ENCODE measurements at regions not wholly inside any gene's neighbourhood (a gene's known extent, or its start where the extent isn't known, plus 50 kb on each side); places are given as distances from the start of the nearest gene placed in this dataset.

DNA sequence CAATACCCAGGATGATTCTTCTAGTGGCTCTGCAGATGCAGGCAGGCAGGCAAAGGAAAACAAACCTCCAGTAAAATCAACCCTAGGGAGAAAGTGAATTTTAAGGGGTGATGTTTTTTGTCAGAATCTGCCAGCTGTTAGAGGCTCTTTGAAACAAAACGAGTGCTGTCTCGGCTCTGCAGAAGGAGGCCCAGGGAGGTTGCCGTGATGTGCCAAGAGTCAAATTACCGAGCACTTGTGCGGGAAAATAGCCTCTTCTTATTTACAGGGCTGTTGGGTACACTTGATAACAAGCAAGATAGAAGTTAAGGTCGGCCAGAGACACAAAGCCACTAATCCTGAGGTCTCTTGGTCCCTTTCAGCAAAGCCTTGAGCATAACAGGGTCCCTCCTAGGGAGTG, 68.9 kb upstream of the EEF2KMT start:
- WGBS, 2 experiments (ENCODE audit: extremely low coverage in 2 of 2, insufficient read length in 1 of 2), result no CpG with 5 or more reads among the region's 6 CpGs
- no peak overlapping the region for H3K14ac ChIP-seq (replicated peaks; ENCODE audit: low read depth, low read length)

More for the DNA sequence above, 68.9 kb upstream of the EEF2KMT start:
- Histone ChIP-seq H3K27ac (ENCODE audit: insufficient read depth, low read length) (no peak overlapping the region), H2BK120ac (ENCODE audit: low read depth, low read length) (no peak overlapping the region), H3K4ac (ENCODE audit: low read depth, low read length) (no peak overlapping the region), H2AFZ (replicated peaks; ENCODE audit: low read length, poor library complexity) (no peak overlapping the region), H4K91ac (ENCODE audit: insufficient read depth, low read depth, low read length) (no peak overlapping the region), H2AK5ac (ENCODE audit: low read depth, low read length) (no peak overlapping the region), H3K36me3 (ENCODE audit: control insufficient read depth, insufficient read depth, low read length) (no peaks in the 10 kb centered on the region), H3K9me3 (ENCODE audit: control insufficient read depth, insufficient read depth, low read length) (peaks cover 2% of the 10 kb centered on the region; the same call in 1 of the 2 replicates), H2BK20ac (ENCODE audit: low read depth, low read length) (no peak overlapping the region), H3K9me1 (ENCODE audit: insufficient read depth, low read length) (no peaks in the 10 kb centered on the region), H2BK5ac (ENCODE audit: low read depth, low read length, poor library complexity, severe bottlenecking) (no peak overlapping the region), H3K4me2 (ENCODE audit: low read depth, low read length) (no peak overlapping the region), H4K5ac (ENCODE audit: low read depth, low read length) (no peak overlapping the region), H3K79me1 (ENCODE audit: low read depth in 1 of 2, low read length in 2 of 2) (no peaks in the 10 kb centered on the region), H3K56ac (ENCODE audit: extremely low read depth, insufficient read depth, low read length) (no peak overlapping the region), H3K4me3 (ENCODE audit: insufficient read depth, low read depth, low read length) (no peak overlapping the region), H3K9ac (ENCODE audit: low read depth, low read length) (no peak overlapping the region), H3K27me3 (ENCODE audit: control insufficient read depth, insufficient read depth, low read length) (no peaks in the 10 kb centered on the region), H2BK15ac (ENCODE audit: low read depth, low read length) (no peak overlapping the region), H2AK9ac (replicated peaks; ENCODE audit: low read depth, low read length, poor library complexity) (no peak overlapping the region), H4K8ac (ENCODE audit: low read depth in 2 of 2, low read length in 2 of 2) (no peak overlapping the region), H4K20me1 (ENCODE audit: insufficient read depth, low read length) (no peaks in the 10 kb centered on the region), H3K23ac (ENCODE audit: low read depth, low read length) (no peak overlapping the region), H3K18ac (ENCODE audit: low read depth, low read length) (no peak overlapping the region), H3K4me1 (ENCODE audit: control insufficient read depth, insufficient read depth, low read length) (no peaks in the 10 kb centered on the region)
- TF ChIP-seq FOS (IDR thresholded peaks at IDR 0.05; ENCODE audit: low read depth, low read length) (no peak), RCOR1 (IDR thresholded peaks at IDR 0.05; ENCODE audit: insufficient replicate concordance, low read length) (no peak), SMC3 (IDR thresholded peaks at IDR 0.05; ENCODE audit: low read depth, low read length) (no peak), CEBPB (IDR thresholded peaks at IDR 0.05; ENCODE audit: low read depth, low read length) (no peak), MAFK (IDR thresholded peaks at IDR 0.05; ENCODE audit: low read depth, low read length) (no peak), RFX5 (IDR thresholded peaks at IDR 0.05; ENCODE audit: low read depth, low read length) (no peak), CHD1 (IDR thresholded peaks at IDR 0.05; ENCODE audit: low read depth, low read length) (no peak), RAD21 (IDR thresholded peaks at IDR 0.05; ENCODE audit: low read length) (no peak), MAZ (IDR thresholded peaks at IDR 0.05; ENCODE audit: borderline replicate concordance, low read depth, low read length) (no peak), NFE2L2 (IDR thresholded peaks at IDR 0.05; ENCODE audit: low read depth, low read length) (no peak), BHLHE40 (IDR thresholded peaks at IDR 0.05; ENCODE audit: low read depth, low read length) (no peak), MXI1 (IDR thresholded peaks at IDR 0.05; ENCODE audit: borderline replicate concordance, low read depth, low read length) (no peak), POLR2A (IDR thresholded peaks at IDR 0.05; ENCODE audit: low read depth, low read length) (no peak)
- TF ChIP-seq, protein P1, sequence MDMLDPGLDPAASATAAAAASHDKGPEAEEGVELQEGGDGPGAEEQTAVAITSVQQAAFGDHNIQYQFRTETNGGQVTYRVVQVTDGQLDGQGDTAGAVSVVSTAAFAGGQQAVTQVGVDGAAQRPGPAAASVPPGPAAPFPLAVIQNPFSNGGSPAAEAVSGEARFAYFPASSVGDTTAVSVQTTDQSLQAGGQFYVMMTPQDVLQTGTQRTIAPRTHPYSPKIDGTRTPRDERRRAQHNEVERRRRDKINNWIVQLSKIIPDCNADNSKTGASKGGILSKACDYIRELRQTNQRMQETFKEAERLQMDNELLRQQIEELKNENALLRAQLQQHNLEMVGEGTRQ (IDR thresholded peaks at IDR 0.05; ENCODE audit: low read depth, low read length), result no peak
- TF ChIP-seq, protein P2, sequence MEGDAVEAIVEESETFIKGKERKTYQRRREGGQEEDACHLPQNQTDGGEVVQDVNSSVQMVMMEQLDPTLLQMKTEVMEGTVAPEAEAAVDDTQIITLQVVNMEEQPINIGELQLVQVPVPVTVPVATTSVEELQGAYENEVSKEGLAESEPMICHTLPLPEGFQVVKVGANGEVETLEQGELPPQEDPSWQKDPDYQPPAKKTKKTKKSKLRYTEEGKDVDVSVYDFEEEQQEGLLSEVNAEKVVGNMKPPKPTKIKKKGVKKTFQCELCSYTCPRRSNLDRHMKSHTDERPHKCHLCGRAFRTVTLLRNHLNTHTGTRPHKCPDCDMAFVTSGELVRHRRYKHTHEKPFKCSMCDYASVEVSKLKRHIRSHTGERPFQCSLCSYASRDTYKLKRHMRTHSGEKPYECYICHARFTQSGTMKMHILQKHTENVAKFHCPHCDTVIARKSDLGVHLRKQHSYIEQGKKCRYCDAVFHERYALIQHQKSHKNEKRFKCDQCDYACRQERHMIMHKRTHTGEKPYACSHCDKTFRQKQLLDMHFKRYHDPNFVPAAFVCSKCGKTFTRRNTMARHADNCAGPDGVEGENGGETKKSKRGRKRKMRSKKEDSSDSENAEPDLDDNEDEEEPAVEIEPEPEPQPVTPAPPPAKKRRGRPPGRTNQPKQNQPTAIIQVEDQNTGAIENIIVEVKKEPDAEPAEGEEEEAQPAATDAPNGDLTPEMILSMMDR (conservative IDR thresholded peaks at IDR 0.05; ENCODE audit: low read depth, low read length), result no peak
- TF ChIP-seq, protein P3, sequence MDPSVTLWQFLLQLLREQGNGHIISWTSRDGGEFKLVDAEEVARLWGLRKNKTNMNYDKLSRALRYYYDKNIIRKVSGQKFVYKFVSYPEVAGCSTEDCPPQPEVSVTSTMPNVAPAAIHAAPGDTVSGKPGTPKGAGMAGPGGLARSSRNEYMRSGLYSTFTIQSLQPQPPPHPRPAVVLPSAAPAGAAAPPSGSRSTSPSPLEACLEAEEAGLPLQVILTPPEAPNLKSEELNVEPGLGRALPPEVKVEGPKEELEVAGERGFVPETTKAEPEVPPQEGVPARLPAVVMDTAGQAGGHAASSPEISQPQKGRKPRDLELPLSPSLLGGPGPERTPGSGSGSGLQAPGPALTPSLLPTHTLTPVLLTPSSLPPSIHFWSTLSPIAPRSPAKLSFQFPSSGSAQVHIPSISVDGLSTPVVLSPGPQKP (IDR thresholded peaks at IDR 0.05; ENCODE audit: borderline replicate concordance, low read depth, low read length), result no peak
- DNase-seq, result no peak
- ChIA-PET CTCF (no interaction called here), POLR2A (ENCODE audit: unreplicated experiment) (no interaction called here)
- in situ Hi-C loops (cut with MboI; ENCODE audit: low sequenced_read_pairs) (no loop called here), intact Hi-C loops (cut with micrococcal nuclease) (no loop called here), dilution Hi-C loops (cut with HindIII; ENCODE audit: low sequenced_read_pairs, unreplicated experiment) (no loop called here)
- BruUV-seq (replicated peaks), result no TSS peak
- ATAC-seq (ENCODE audit: low read depth), result no peak
